ENCODE measurements at regions not wholly inside any gene's neighbourhood (a gene's known extent, or its start where the extent isn't known, plus 50 kb on each side); places are given as distances from the start of the nearest gene placed in this dataset.

DNA sequence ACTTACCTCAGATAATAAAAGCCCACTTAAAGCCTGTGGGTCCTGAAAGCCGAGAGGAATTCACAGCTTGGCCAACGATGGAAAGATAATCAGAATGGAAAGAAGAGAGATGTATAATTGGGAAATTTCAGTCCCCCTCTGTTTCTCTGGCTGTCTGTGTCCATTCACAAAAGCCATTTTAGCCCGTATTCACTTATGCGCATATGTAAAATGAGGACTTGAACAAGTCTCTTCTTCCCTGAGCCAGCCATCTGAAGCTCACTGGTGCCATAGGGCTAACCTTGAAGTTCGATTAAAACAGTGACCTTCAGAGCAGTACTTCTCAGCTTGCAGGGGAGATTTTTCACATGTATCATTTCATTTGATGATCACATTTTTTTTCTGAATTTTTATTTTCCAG is 527.2 kb downstream of the GRIN2A start:
- H3K4me3 ChIP-seq = no peak overlapping the region
- no peak for FAIRE-seq
- H3K4me1 ChIP-seq (replicated peaks in 1 of 2; ENCODE audit: control insufficient read depth in 2 of 2, insufficient read depth in 2 of 2, low read length in 2 of 2) = no peaks in the 10 kb centered on the region
- in situ Hi-C loops (cut with MboI) (no loop called here), intact Hi-C loops (cut with micrococcal nuclease) (no loop called here)
- TF ChIP-seq, protein P1, sequence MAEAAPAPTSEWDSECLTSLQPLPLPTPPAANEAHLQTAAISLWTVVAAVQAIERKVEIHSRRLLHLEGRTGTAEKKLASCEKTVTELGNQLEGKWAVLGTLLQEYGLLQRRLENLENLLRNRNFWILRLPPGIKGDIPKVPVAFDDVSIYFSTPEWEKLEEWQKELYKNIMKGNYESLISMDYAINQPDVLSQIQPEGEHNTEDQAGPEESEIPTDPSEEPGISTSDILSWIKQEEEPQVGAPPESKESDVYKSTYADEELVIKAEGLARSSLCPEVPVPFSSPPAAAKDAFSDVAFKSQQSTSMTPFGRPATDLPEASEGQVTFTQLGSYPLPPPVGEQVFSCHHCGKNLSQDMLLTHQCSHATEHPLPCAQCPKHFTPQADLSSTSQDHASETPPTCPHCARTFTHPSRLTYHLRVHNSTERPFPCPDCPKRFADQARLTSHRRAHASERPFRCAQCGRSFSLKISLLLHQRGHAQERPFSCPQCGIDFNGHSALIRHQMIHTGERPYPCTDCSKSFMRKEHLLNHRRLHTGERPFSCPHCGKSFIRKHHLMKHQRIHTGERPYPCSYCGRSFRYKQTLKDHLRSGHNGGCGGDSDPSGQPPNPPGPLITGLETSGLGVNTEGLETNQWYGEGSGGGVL (CRISPR knock-in tag; IDR thresholded peaks at IDR 0.05) = no peak
- TF ChIP-seq KDM5B (IDR thresholded peaks at IDR 0.05; ENCODE audit: insufficient replicate concordance, low read depth, low read length) (no peak), SMC3 (conservative IDR thresholded peaks at IDR 0.05; ENCODE audit: insufficient read depth, low read depth, low read length) (no peak), TRIM24 (IDR thresholded peaks at IDR 0.05) (no peak), ZNF584 (CRISPR knock-in tag; IDR thresholded peaks at IDR 0.05; ENCODE audit: low read depth) (no peak), ZFPM2 (CRISPR knock-in tag; IDR thresholded peaks at IDR 0.05) (no peak), U2AF1 (optimal IDR thresholded peaks at IDR 0.05; ENCODE audit: low read depth, low read length) (no peak), BMI1 (IDR thresholded peaks at IDR 0.05; ENCODE audit: low read length) (no peak), RFX7 (CRISPR knock-in tag; IDR thresholded peaks at IDR 0.05) (no peak), RBM17 (IDR thresholded peaks at IDR 0.05; ENCODE audit: borderline replicate concordance, low read depth, low read length) (no peak), TARDBP (IDR thresholded peaks at IDR 0.05) (no peak), ZNF609 (CRISPR knock-in tag; IDR thresholded peaks at IDR 0.05; ENCODE audit: borderline replicate concordance) (no peak), POLR2G (IDR thresholded peaks at IDR 0.05; ENCODE audit: low read depth, low read length) (no peak), RBFOX2 (IDR thresholded peaks at IDR 0.05; ENCODE audit: low read depth, low read length) (no peak), RAD51 (IDR thresholded peaks at IDR 0.05; ENCODE audit: borderline replicate concordance, low read depth) (no peak), RB1 (IDR thresholded peaks at IDR 0.05; ENCODE audit: low read depth) (no peak), CXXC5 (CRISPR knock-in tag; IDR thresholded peaks at IDR 0.05) (no peak)
- TF ChIP-seq, protein P2, sequence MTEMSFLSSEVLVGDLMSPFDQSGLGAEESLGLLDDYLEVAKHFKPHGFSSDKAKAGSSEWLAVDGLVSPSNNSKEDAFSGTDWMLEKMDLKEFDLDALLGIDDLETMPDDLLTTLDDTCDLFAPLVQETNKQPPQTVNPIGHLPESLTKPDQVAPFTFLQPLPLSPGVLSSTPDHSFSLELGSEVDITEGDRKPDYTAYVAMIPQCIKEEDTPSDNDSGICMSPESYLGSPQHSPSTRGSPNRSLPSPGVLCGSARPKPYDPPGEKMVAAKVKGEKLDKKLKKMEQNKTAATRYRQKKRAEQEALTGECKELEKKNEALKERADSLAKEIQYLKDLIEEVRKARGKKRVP (CRISPR knock-in tag; IDR thresholded peaks at IDR 0.05) = no peak
- no peak overlapping the region for H3K27ac ChIP-seq (ENCODE audit: extremely low read depth, low read depth, low read length)
- H2AFZ ChIP-seq (ENCODE audit: low read depth, low read length) = no peak overlapping the region
- H3K79me2 ChIP-seq (ENCODE audit: control insufficient read depth, insufficient read depth, low read length) = no peaks in the 10 kb centered on the region
- POLR2A ChIA-PET = interaction anchor here (0.8 to 2.6 kb wide), 2 partner anchors 11 to 12 kb away, joined by 5 to 7 read pairs; no protein-coding TSS in a partner anchor
- ATAC-seq = no peak
- DNase-seq (ENCODE audit: extremely low read depth in 1 of 4, low spot score in 3 of 4) = no peak
- no peaks in the 10 kb centered on the region for H3K36me3 ChIP-seq (ENCODE audit: control insufficient read depth, insufficient read depth, low read length)
- H3K9ac ChIP-seq (ENCODE audit: insufficient read depth in 1 of 2, low read depth in 2 of 2, low read length in 2 of 2) = no peak overlapping the region
- CTCF ChIA-PET (ENCODE audit: low intra/inter-chr PET ratio) = no interaction called here
- H3K27me3 ChIP-seq (ENCODE audit: control insufficient read depth in 2 of 2, insufficient read depth in 2 of 2, low read length in 2 of 2) = peaks cover 0 to 8% of the 10 kb centered on the region in 2 experiments; a peak in 2 of 5 replicates
- no peaks in the 10 kb centered on the region for H3K9me3 ChIP-seq (replicated peaks; ENCODE audit: control insufficient read depth, insufficient read depth, low read depth, low read length)
- H4K20me1 ChIP-seq (replicated peaks; ENCODE audit: control insufficient read depth, insufficient read depth, low read length) = no peaks in the 10 kb centered on the region
- WGBS (ENCODE audit: insufficient coverage, low coverage, missing lambda C conversion rate) = 0% methylated on average over 5 of the region's 5 CpGs
- H3K4me2 ChIP-seq (ENCODE audit: insufficient read depth, low read length) = no peak overlapping the region
- H3K9me1 ChIP-seq (ENCODE audit: control insufficient read depth, insufficient read depth, low read length) = no peaks in the 10 kb centered on the region
- no TSS peak for BruUV-seq (replicated peaks)
